RCC 7860 (cell line): ENCODE measurements at regions not wholly inside any gene's neighbourhood (a gene's known extent, or its start where the extent isn't known, plus 50 kb on each side); places are given as distances from the start of the nearest gene placed in this dataset.

Experiments
- DNase-seq: peaks from one replicate; pipeline ENCODE4 v3.0.0-alpha.2; 2015; ENCODE audit warnings: low spot score
- FAIRE-seq: peaks from 2 replicates; lab custom pipeline; 2012; peaks lifted over from hg19 to GRCh38; lab: Jason Lieb, UNC

GRCh38 chr2:198315791-198316630 is 511.6 kb downstream of the PLCL1 start:
- DNase-seq (no peak), FAIRE-seq (no peak)

GRCh38 chr2:198314559-198315153 is 510.3 kb downstream of the PLCL1 start:
- FAIRE-seq (no peak), DNase-seq (no peak)

GRCh38 chr2:198312596-198313483 is 508.4 kb downstream of the PLCL1 start:
- no peak for FAIRE-seq

GRCh38 chr2:198311020-198311419 is 506.6 kb downstream of the PLCL1 start:
- no peak for FAIRE-seq

More at GRCh38 chr2:198312596-198313483, 508.4 kb downstream of the PLCL1 start:
- no peak for DNase-seq

GRCh38 chr2:198309673-198310280 is 505.4 kb downstream of the PLCL1 start:
- DNase-seq (peak; percentile 17), FAIRE-seq (peak; percentile 69)

More at GRCh38 chr2:198311020-198311419, 506.6 kb downstream of the PLCL1 start:
- DNase-seq, result no peak

GRCh38 chr2:198309081-198309480 is 504.7 kb downstream of the PLCL1 start:
- FAIRE-seq (no peak), DNase-seq (no peak)

- FAIRE-seq, result no peak
- no peak for DNase-seq
Measured at GRCh38 chr2:198308368-198308767, 504.0 kb downstream of the PLCL1 start.

GRCh38 chr2:198307093-198307492 is 502.7 kb downstream of the PLCL1 start:
- FAIRE-seq (no peak), DNase-seq (no peak)

- FAIRE-seq, result no peak
Measured at GRCh38 chr2:198304859-198305258, 500.5 kb downstream of the PLCL1 start.

GRCh38 chr2:198297350-198297749 is 493.0 kb downstream of the PLCL1 start:
- FAIRE-seq, result no peak
- DNase-seq, result no peak

More at GRCh38 chr2:198304859-198305258, 500.5 kb downstream of the PLCL1 start:
- no peak for DNase-seq

- no peak for FAIRE-seq
- peak; percentile 16 for DNase-seq
Measured at GRCh38 chr2:198296665-198297308, 492.4 kb downstream of the PLCL1 start.

GRCh38 chr2:198293281-198293680 is 488.9 kb downstream of the PLCL1 start:
- FAIRE-seq (no peak), DNase-seq (no peak)

- no peak for FAIRE-seq
Measured at GRCh38 chr2:198289811-198290210, 485.4 kb downstream of the PLCL1 start.

GRCh38 chr2:198287706-198288105 is 483.3 kb downstream of the PLCL1 start:
- DNase-seq, result no peak
- FAIRE-seq, result no peak

More at GRCh38 chr2:198289811-198290210, 485.4 kb downstream of the PLCL1 start:
- no peak for DNase-seq

GRCh38 chr2:198285216-198285615 is 480.8 kb downstream of the PLCL1 start:
- FAIRE-seq, result no peak
- DNase-seq, result no peak

- no peak for DNase-seq
- no peak for FAIRE-seq
Measured at GRCh38 chr2:198283146-198283545, 478.8 kb downstream of the PLCL1 start.

GRCh38 chr2:198282061-198282460 is 477.7 kb downstream of the PLCL1 start:
- DNase-seq (no peak), FAIRE-seq (no peak)

GRCh38 chr2:198280145-198280544 is 475.8 kb downstream of the PLCL1 start:
- FAIRE-seq, result no peak
- DNase-seq, result no peak

GRCh38 chr2:198279026-198279425 is 474.6 kb downstream of the PLCL1 start:
- FAIRE-seq (no peak), DNase-seq (no peak)

GRCh38 chr2:198277181-198277580 is 472.8 kb downstream of the PLCL1 start:
- no peak for FAIRE-seq
- DNase-seq, result no peak
